OCI-LY7 (cell line): ENCODE measurements at regions not wholly inside any gene's neighbourhood (a gene's known extent, or its start where the extent isn't known, plus 50 kb on each side); places are given as distances from the start of the nearest gene placed in this dataset.

Experiments used
- BruUV-seq: library from RNA; stranded (reverse); fragments of 400-500 nt; replicated peaks from 2 replicates; lab custom pipeline; 2021; lab: Mats Ljungman, UMichigan
- CTCF ChIA-PET: fragments of 300-600 bp; sonication (Branson Sonifier 250); formaldehyde crosslinking; loops from one replicate; lab custom pipeline; 2022; ENCODE audit warnings: antibody characterized with exemption; ENCODE audit not compliant: unreplicated experiment; lab: Charles Lee
- POLR2A ChIA-PET: fragments of 300-600 bp; sonication (Branson Sonifier 250); formaldehyde crosslinking; loops from one replicate; lab custom pipeline; 2022; ENCODE audit warnings: antibody characterized with exemption; lab: Charles Lee
- DNase-seq: peaks from one replicate; pipeline ENCODE4 v3.0.0-alpha.2; 2015; ENCODE audit warnings: low spot score
- H2AFZ ChIP-seq: fragments of 200-600 bp; sonication (generic), shearing (Covaris generic); 2 replicates; pipeline ENCODE4 v1.6.1; 2014; ENCODE audit warnings: mild to moderate bottlenecking, antibody characterized with exemption, low read length, moderate library complexity
- H3K27ac ChIP-seq: fragments of 200-600 bp; sonication (generic); 2 replicates; pipeline ENCODE4 v1.5.1; 2014; ENCODE audit warnings: mixed run types, low read depth, mild to moderate bottlenecking, moderate library complexity, low read length, inconsistent platforms; ENCODE audit not compliant: poor library complexity, severe bottlenecking
- H3K36me3 ChIP-seq: fragments of 200-600 bp; sonication (generic); 2 replicates; pipeline ENCODE4 v1.6.1; 2014; ENCODE audit warnings: mild to moderate bottlenecking, antibody characterized with exemption, low read length, moderate library complexity, mixed read lengths; ENCODE audit not compliant: insufficient read depth
- H3K4me1 ChIP-seq: fragments of 200-600 bp; sonication (generic); 2 replicates; pipeline ENCODE4 v1.5.1; 2014; ENCODE audit warnings: mild to moderate bottlenecking, low read length; ENCODE audit not compliant: insufficient read depth, poor library complexity, severe bottlenecking
- H3K4me2 ChIP-seq: fragments of 200-600 bp; sonication (generic); 2 replicates; pipeline ENCODE4 v1.6.1; 2014; ENCODE audit warnings: mild to moderate bottlenecking, low read length
- H3K4me3 ChIP-seq: fragments of 200-600 bp; sonication (generic); 2 replicates; pipeline ENCODE4 v1.5.1; 2014; ENCODE audit warnings: mild to moderate bottlenecking, low read depth, low read length; ENCODE audit not compliant: poor library complexity, severe bottlenecking
- H3K79me2 ChIP-seq: fragments of 200-600 bp; sonication (generic); 2 replicates; pipeline ENCODE4 v1.6.1; 2016; ENCODE audit warnings: low read depth, mild to moderate bottlenecking, low read length, moderate library complexity, mixed read lengths; ENCODE audit not compliant: insufficient read depth
- H3K9me2 ChIP-seq: fragments of 200-600 bp; sonication (generic); 2 replicates; pipeline ENCODE4 v1.6.1; 2016; ENCODE audit warnings: mild to moderate bottlenecking, low read length, mixed read lengths; ENCODE audit not compliant: insufficient read depth
- H3K9me3 ChIP-seq: fragments of 200-600 bp; sonication (generic); 2 replicates; pipeline ENCODE4 v1.6.1; 2014; ENCODE audit warnings: mild to moderate bottlenecking, mixed run types, low read length, mixed read lengths
- H4K20me1 ChIP-seq: fragments of 200-600 bp; sonication (generic); 2 replicates; pipeline ENCODE4 v1.6.1; 2014; ENCODE audit warnings: mild to moderate bottlenecking, antibody characterized with exemption, low read length, moderate library complexity, mixed read lengths; ENCODE audit not compliant: insufficient read depth
- CTCF ChIP-seq: fragments of 200-600 bp; sonication (generic); conservative IDR thresholded peaks from 2 replicates; pipeline ENCODE4 v1.5.1; 2014; ENCODE audit warnings: mild to moderate bottlenecking, antibody characterized with exemption, low read length, moderate library complexity, mixed read lengths
- EZH2phosphoT487 ChIP-seq: fragments of 200-600 bp; sonication (generic); IDR thresholded peaks from 2 replicates; pipeline ENCODE4 v1.6.1; 2018; ENCODE audit warnings: low read depth, borderline replicate concordance, mild to moderate bottlenecking, mixed run types, antibody characterized with exemption, low read length, moderate library complexity, mixed read lengths
- intact Hi-C: fragments of 100-400 bp; cut with micrococcal nuclease; formaldehyde crosslinking; loops from one replicate; pipeline ENCODE4 v1.10.0; 2022; ENCODE audit not compliant: unreplicated experiment

GRCh38 chr10:20990604-20991003, 93.5 kb upstream of the NEBL start:
- ChIA-PET POLR2A (interaction anchor here (1.3 kb wide), 1 partner anchor 11 kb away, joined by 4 read pairs; no protein-coding TSS in a partner anchor), CTCF (no interaction called here)
- Histone ChIP-seq H3K79me2 (no peaks in the 10 kb centered on the region), H3K36me3 (no peaks in the 10 kb centered on the region), H3K4me2 (no peak overlapping the region), H4K20me1 (no peaks in the 10 kb centered on the region), H3K4me1 (no peaks in the 10 kb centered on the region), H3K9me2 (no peaks in the 10 kb centered on the region), H3K27ac (no peak overlapping the region), H3K9me3 (no peaks in the 10 kb centered on the region), H3K4me3 (no peak overlapping the region), H2AFZ (no peak overlapping the region)
- TF ChIP-seq EZH2phosphoT487, result no peak
- no peak for TF ChIP-seq CTCF
- DNase-seq, result no peak
- intact Hi-C loops, result no loop called here
- no TSS peak for BruUV-seq

GRCh38 chr10:20988357-20988983, 91.4 kb upstream of the NEBL start:
- no peaks in the 10 kb centered on the region for H3K4me1 ChIP-seq
- POLR2A ChIA-PET, result no interaction called here
- no peak overlapping the region for H3K4me3 ChIP-seq
- CTCF ChIA-PET, result no interaction called here
- H3K79me2 ChIP-seq, result no peaks in the 10 kb centered on the region
- no peak overlapping the region for H3K4me2 ChIP-seq
- H3K9me2 ChIP-seq, result no peaks in the 10 kb centered on the region
- H2AFZ ChIP-seq, result no peak overlapping the region
- no peaks in the 10 kb centered on the region for H3K36me3 ChIP-seq
- no peak overlapping the region for H3K27ac ChIP-seq
- no peaks in the 10 kb centered on the region for H3K9me3 ChIP-seq
- H4K20me1 ChIP-seq, result no peaks in the 10 kb centered on the region
- intact Hi-C loops, result no loop called here
- TF ChIP-seq CTCF (no peak), EZH2phosphoT487 (no peak)
- no peak for DNase-seq
- BruUV-seq, result no TSS peak

DNA sequence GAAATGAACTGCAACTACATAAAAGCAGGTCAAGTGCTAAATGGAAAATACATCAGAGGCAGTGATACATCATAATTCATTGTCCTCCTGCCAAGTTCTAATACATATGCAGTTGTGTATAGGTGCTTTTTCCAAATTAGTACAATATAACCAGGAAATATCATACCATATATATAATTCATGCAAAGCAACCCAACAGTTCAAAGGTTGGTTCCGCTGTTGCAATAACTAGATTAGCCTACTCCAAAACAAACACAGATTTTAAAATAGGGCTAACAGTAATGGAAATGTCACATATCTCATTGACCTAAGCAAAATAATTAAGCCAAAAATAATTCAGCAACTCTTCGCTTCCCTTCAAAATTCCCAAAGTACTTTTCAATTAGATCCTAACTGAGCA, 88.9 kb upstream of the NEBL start:
- Histone ChIP-seq H3K9me3 (no peaks in the 10 kb centered on the region), H3K4me3 (no peak overlapping the region), H3K9me2 (no peaks in the 10 kb centered on the region), H4K20me1 (no peaks in the 10 kb centered on the region), H2AFZ (no peak overlapping the region), H3K4me2 (no peak overlapping the region), H3K4me1 (no peaks in the 10 kb centered on the region), H3K27ac (no peak overlapping the region), H3K79me2 (no peaks in the 10 kb centered on the region), H3K36me3 (no peaks in the 10 kb centered on the region)
- no peak for TF ChIP-seq EZH2phosphoT487
- TF ChIP-seq CTCF, result no peak
- POLR2A ChIA-PET, result interaction anchor here (0.8 kb wide), 1 partner anchor 10 kb away, joined by 10 read pairs; no protein-coding TSS in a partner anchor
- intact Hi-C loops, result no loop called here
- DNase-seq, result no peak
- no TSS peak for BruUV-seq
- CTCF ChIA-PET, result no interaction called here
